Fibroblast of lung (primary cell): ENCODE measurements at regions not wholly inside any gene's neighbourhood (a gene's known extent, or its start where the extent isn't known, plus 50 kb on each side); places are given as distances from the start of the nearest gene placed in this dataset.

Experiments used
- CTCF ChIP-seq, 2 donors: IDR thresholded peaks in 1 of 2; conservative IDR thresholded peaks in 1 of 2; 1 replicate in 1 of 2; 2 replicates in 1 of 2; pipeline ENCODE4 v1.5.1; 2011 to 2012; ENCODE audit warnings: low read length in 2 of 2, control low read depth in 1 of 2, inconsistent platforms in 1 of 2, low read depth in 1 of 2, mild to moderate bottlenecking in 1 of 2
- EZH2 ChIP-seq: IDR thresholded peaks from 2 replicates; pipeline ENCODE4 v1.5.1; 2012; ENCODE audit warnings: low read length, control low read depth, mild to moderate bottlenecking; ENCODE audit errors: missing control alignments

GRCh38 chr21:16533692-16534407 is 804.1 kb downstream of the USP25 start:
- no peak for TF ChIP-seq CTCF (conservative IDR thresholded peaks at IDR 0.05 in 1 of 2, IDR thresholded peaks at IDR 0.05 in 1 of 2; ENCODE audit: low read depth in 1 of 2, low read length in 2 of 2)
- TF ChIP-seq EZH2, result no peak
